ENCODE measurements at regions not wholly inside any gene's neighbourhood (a gene's known extent, or its start where the extent isn't known, plus 50 kb on each side); places are given as distances from the start of the nearest gene placed in this dataset.

- Histone ChIP-seq H3K4me1 (peaks cover 6% of the 10 kb centered on the region; the same call in 1 of the 2 replicates), H3K9me3 (peaks cover 5% of the 10 kb centered on the region; the same call in 1 of the 2 replicates), H3K27ac (no peak overlapping the region), H3K9ac (no peak overlapping the region), H3K4me2 (no peak overlapping the region), H3K36me3 (no peaks in the 10 kb centered on the region), H4K20me1 (no peaks in the 10 kb centered on the region), H3K4me3 (no peak overlapping the region), H3K27me3 (no peaks in the 10 kb centered on the region)
- no peak for TF ChIP-seq Cebpa-rat (IDR thresholded peaks at IDR 0.05)
Observed at GRCh38 chr6:101302593-101302992, 90.9 kb upstream of the GRIK2 start.

GRCh38 chr6:101303495-101303894 is 90.0 kb upstream of the GRIK2 start:
- no peaks in the 10 kb centered on the region for H3K27me3 ChIP-seq
- H3K27ac ChIP-seq = no peak overlapping the region
- H4K20me1 ChIP-seq = no peaks in the 10 kb centered on the region
- H3K9ac ChIP-seq = no peak overlapping the region
- TF ChIP-seq Cebpa-rat (IDR thresholded peaks at IDR 0.05) = no peak
- peaks cover 6% of the 10 kb centered on the region; the same call in 1 of the 2 replicates for H3K4me1 ChIP-seq
- H3K4me2 ChIP-seq = no peak overlapping the region
- H3K36me3 ChIP-seq = no peaks in the 10 kb centered on the region
- no peak overlapping the region for H3K4me3 ChIP-seq
- H3K9me3 ChIP-seq = peaks cover 5% of the 10 kb centered on the region; the same call in 1 of the 2 replicates

GRCh38 chr6:101312652-101313051 is 80.9 kb upstream of the GRIK2 start:
- H3K27me3 ChIP-seq = no peaks in the 10 kb centered on the region
- H3K4me3 ChIP-seq = no peak overlapping the region
- no peak overlapping the region for H3K9ac ChIP-seq
- no peak overlapping the region for H3K27ac ChIP-seq
- TF ChIP-seq Cebpa-rat (IDR thresholded peaks at IDR 0.05) = no peak
- H4K20me1 ChIP-seq = no peaks in the 10 kb centered on the region
- H3K9me3 ChIP-seq = no peaks in the 10 kb centered on the region
- H3K36me3 ChIP-seq = no peaks in the 10 kb centered on the region
- no peak overlapping the region for H3K4me2 ChIP-seq
- H3K4me1 ChIP-seq = no peaks in the 10 kb centered on the region

- H4K20me1 ChIP-seq = no peaks in the 10 kb centered on the region
- H3K4me2 ChIP-seq = no peak overlapping the region
- H3K36me3 ChIP-seq = no peaks in the 10 kb centered on the region
- no peak overlapping the region for H3K27ac ChIP-seq
- no peak overlapping the region for H3K9ac ChIP-seq
- no peaks in the 10 kb centered on the region for H3K9me3 ChIP-seq
- TF ChIP-seq Cebpa-rat (IDR thresholded peaks at IDR 0.05) = no peak
- no peaks in the 10 kb centered on the region for H3K27me3 ChIP-seq
- H3K4me3 ChIP-seq = no peak overlapping the region
- H3K4me1 ChIP-seq = no peaks in the 10 kb centered on the region
Observed at GRCh38 chr6:101322921-101323320, 70.6 kb upstream of the GRIK2 start.

- Histone ChIP-seq H3K27ac (no peak overlapping the region), H3K9me3 (no peaks in the 10 kb centered on the region), H3K4me2 (no peak overlapping the region), H3K27me3 (no peaks in the 10 kb centered on the region), H3K36me3 (no peaks in the 10 kb centered on the region), H3K9ac (no peak overlapping the region), H3K4me3 (no peak overlapping the region), H3K4me1 (no peaks in the 10 kb centered on the region), H4K20me1 (no peaks in the 10 kb centered on the region)
- no peak for TF ChIP-seq Cebpa-rat (IDR thresholded peaks at IDR 0.05)
Observed at GRCh38 chr6:101326411-101326810, 67.1 kb upstream of the GRIK2 start.

- no peaks in the 10 kb centered on the region for H3K27me3 ChIP-seq
- no peaks in the 10 kb centered on the region for H4K20me1 ChIP-seq
- H3K9ac ChIP-seq = no peak overlapping the region
- TF ChIP-seq Cebpa-rat (IDR thresholded peaks at IDR 0.05) = no peak
- H3K4me2 ChIP-seq = no peak overlapping the region
- H3K4me3 ChIP-seq = no peak overlapping the region
- no peaks in the 10 kb centered on the region for H3K36me3 ChIP-seq
- no peaks in the 10 kb centered on the region for H3K9me3 ChIP-seq
- H3K27ac ChIP-seq = no peak overlapping the region
- H3K4me1 ChIP-seq = no peaks in the 10 kb centered on the region
Observed at GRCh38 chr6:101341926-101342325, 51.6 kb upstream of the GRIK2 start.

Data from BLaER1 (cell line).